Right atrium auricular region (tissue), 2 donors: ENCODE measurements at regions not wholly inside any gene's neighbourhood (a gene's known extent, or its start where the extent isn't known, plus 50 kb on each side); places are given as distances from the start of the nearest gene placed in this dataset.
"Not testable (repeated sequence)": the region's sequence is repeated elsewhere in the genome, so short reads cannot be mapped to it uniquely, and the experiment has no call there.

Experiments
- DNase-seq: peaks from one replicate; pipeline ENCODE4 v3.0.0-alpha.2; 2019; ENCODE audit warnings: low spot score
- H3K27ac ChIP-seq, 2 donors: fragments of 200-600 bp; sonication (generic); 1 replicate in 1 of 2; 2 replicates in 1 of 2; pipeline ENCODE4 v1.5.1; 2016 to 2019
- H3K27me3 ChIP-seq, 2 donors: fragments of 200-600 bp; sonication (generic); one replicate each; pipeline versions ENCODE4 v1.5.1 to v1.6.0; 2017 to 2019
- H3K36me3 ChIP-seq: fragments of 200-600 bp; sonication (generic); one replicate; pipeline ENCODE4 v1.5.1; 2016
- H3K4me1 ChIP-seq, 2 donors: fragments of 200-600 bp; sonication (generic); one replicate each; pipeline versions ENCODE4 v1.5.1 to v1.6.0; 2017 to 2019
- H3K4me3 ChIP-seq, 2 donors: fragments of 200-600 bp; sonication (generic); 1 replicate in 1 of 2; 2 replicates in 1 of 2; pipeline ENCODE4 v1.5.1; 2017 to 2019; ENCODE audit warnings: mild to moderate bottlenecking in 1 of 2, moderate library complexity in 1 of 2
- H3K9me3 ChIP-seq, 2 donors: fragments of 200-600 bp; sonication (generic); one replicate each; pipeline ENCODE4 v1.5.1; 2019
- CTCF ChIP-seq, 2 donors: fragments of 200-600 bp; sonication (generic); IDR thresholded peaks; one replicate each; pipeline ENCODE4 v1.5.1; 2019; ENCODE audit warnings: antibody characterized with exemption in 2 of 2

GRCh38 chr12:131471946-131472732 is 238.8 kb upstream of the SFSWAP start:
- H3K4me1 ChIP-seq, result no peaks in the 10 kb centered on the region
- H3K9me3 ChIP-seq, result no peaks in the 10 kb centered on the region
- H3K27me3 ChIP-seq, result no peaks in the 10 kb centered on the region
- no peak overlapping the region for H3K27ac ChIP-seq
- no peaks in the 10 kb centered on the region for H3K36me3 ChIP-seq
- no peak for TF ChIP-seq CTCF (IDR thresholded peaks at IDR 0.05)
- DNase-seq, result no peak
- no peak overlapping the region for H3K4me3 ChIP-seq

GRCh38 chr12:131473261-131473660 is 237.6 kb upstream of the SFSWAP start:
- no peak overlapping the region for H3K4me3 ChIP-seq
- H3K27ac ChIP-seq, result no peak overlapping the region
- no peaks in the 10 kb centered on the region for H3K4me1 ChIP-seq
- H3K9me3 ChIP-seq, result no peaks in the 10 kb centered on the region
- no peaks in the 10 kb centered on the region for H3K27me3 ChIP-seq
- DNase-seq, result no peak
- no peaks in the 10 kb centered on the region for H3K36me3 ChIP-seq
- no peak for TF ChIP-seq CTCF (IDR thresholded peaks at IDR 0.05)

GRCh38 chr12:131473741-131474709 is 236.9 kb upstream of the SFSWAP start:
- Histone ChIP-seq H3K4me1 (no peaks in the 10 kb centered on the region), H3K9me3 (no peaks in the 10 kb centered on the region), H3K27ac (no peak overlapping the region), H3K27me3 (no peaks in the 10 kb centered on the region), H3K4me3 (no peak overlapping the region), H3K36me3 (no peaks in the 10 kb centered on the region)
- no peak for DNase-seq
- TF ChIP-seq CTCF (IDR thresholded peaks at IDR 0.05), result no peak

GRCh38 chr12:131475012-131475411 is 235.9 kb upstream of the SFSWAP start:
- H3K36me3 ChIP-seq, H3K27me3 ChIP-seq, H3K4me3 ChIP-seq, H3K27ac ChIP-seq, H3K4me1 ChIP-seq, H3K9me3 ChIP-seq, DNase-seq: not testable (repeated sequence)

GRCh38 chr12:131477613-131478012 is 233.3 kb upstream of the SFSWAP start:
- Histone ChIP-seq H3K9me3 (no peaks in the 10 kb centered on the region), H3K36me3 (no peaks in the 10 kb centered on the region), H3K4me1 (no peaks in the 10 kb centered on the region), H3K27ac (no peak overlapping the region), H3K27me3 (no peaks in the 10 kb centered on the region), H3K4me3 (no peak overlapping the region)
- no peak for TF ChIP-seq CTCF (IDR thresholded peaks at IDR 0.05)
- DNase-seq, result no peak

- H3K27me3 ChIP-seq, result no peaks in the 10 kb centered on the region
These were observed 232.4 kb upstream of the SFSWAP start for GRCh38 chr12:131478468-131478867.

More at GRCh38 chr12:131478468-131478867, 232.4 kb upstream of the SFSWAP start:
- Histone ChIP-seq H3K4me3 (no peak overlapping the region), H3K9me3 (no peaks in the 10 kb centered on the region), H3K4me1 (no peaks in the 10 kb centered on the region), H3K27ac (no peak overlapping the region), H3K36me3 (no peaks in the 10 kb centered on the region)
- no peak for TF ChIP-seq CTCF (IDR thresholded peaks at IDR 0.05)
- no peak for DNase-seq
